Endodermal cell (in vitro differentiated cells): ENCODE measurements at regions not wholly inside any gene's neighbourhood (a gene's known extent, or its start where the extent isn't known, plus 50 kb on each side); places are given as distances from the start of the nearest gene placed in this dataset.

ENCODE experiments used
- DNase-seq: peaks from one replicate; pipeline ENCODE4 v3.0.0-alpha.2; 2017
- H3K27ac ChIP-seq: 2 replicates; pipeline ENCODE4 v1.5.1; 2013; ENCODE audit warnings: mild to moderate bottlenecking, low read depth, low read length, moderate library complexity
- H3K27me3 ChIP-seq: 2 replicates; pipeline ENCODE4 v1.6.1; 2013; ENCODE audit warnings: mild to moderate bottlenecking, low read length, moderate library complexity; ENCODE audit not compliant: insufficient read depth, control insufficient read depth, poor library complexity, severe bottlenecking
- H3K36me3 ChIP-seq: 2 replicates; pipeline ENCODE4 v1.7.0; 2013; ENCODE audit warnings: mild to moderate bottlenecking, low read length, moderate library complexity; ENCODE audit not compliant: control insufficient read depth, insufficient read depth
- H3K4me1 ChIP-seq: one replicate; pipeline ENCODE4 v1.7.0; 2013; ENCODE audit warnings: low read length; ENCODE audit not compliant: control insufficient read depth, insufficient read depth
- H3K4me3 ChIP-seq: 2 replicates; pipeline ENCODE4 v1.5.1; 2013; ENCODE audit warnings: mild to moderate bottlenecking, low read length, moderate library complexity
- H3K9ac ChIP-seq: 2 replicates; pipeline ENCODE4 v1.6.1; 2013; ENCODE audit warnings: mild to moderate bottlenecking, low read length, moderate library complexity; ENCODE audit not compliant: poor library complexity, severe bottlenecking; ENCODE audit errors: extremely low read depth
- H3K9me3 ChIP-seq: 2 replicates; pipeline ENCODE4 v1.6.1; 2013; ENCODE audit warnings: mild to moderate bottlenecking, low read length, moderate library complexity; ENCODE audit not compliant: control insufficient read depth
- H3K27ac Mint-ChIP-seq: 2 replicates; pipeline ENCODE4 v1.8.0; 2020; ENCODE audit warnings: mixed read lengths
- H3K27me3 Mint-ChIP-seq: 2 replicates; pipeline ENCODE4 v1.8.0; 2021; ENCODE audit warnings: mild to moderate bottlenecking, mixed read lengths; ENCODE audit not compliant: insufficient read depth
- H3K36me3 Mint-ChIP-seq: 2 replicates; pipeline ENCODE4 v1.8.0; 2020; ENCODE audit warnings: low read depth, mixed read lengths
- H3K4me1 Mint-ChIP-seq: 2 replicates; pipeline ENCODE4 v1.8.0; 2020; ENCODE audit warnings: mixed read lengths
- H3K4me3 Mint-ChIP-seq: 2 replicates; pipeline ENCODE4 v1.8.0; 2020; ENCODE audit warnings: mild to moderate bottlenecking, moderate library complexity, mixed read lengths
- H3K9me3 Mint-ChIP-seq: 2 replicates; pipeline ENCODE4 v1.8.0; 2020; ENCODE audit warnings: mild to moderate bottlenecking, mixed read lengths
- WGBS, 2 experiments: methylation state at CpG; one replicate each; pipeline versions ENCODE4 v1.1.5 to v1.1.7; 2013; ENCODE audit warnings: missing lambda C conversion rate in 2 of 2, mixed read lengths in 1 of 2; ENCODE audit not compliant: insufficient coverage in 1 of 2, insufficient read length in 1 of 2; 5-methylcytosine and 5-hydroxymethylcytosine counted together
- TF ChIP-seq, protein P1 (sequence below): fragments of 200-600 bp; sonication (generic); conservative IDR thresholded peaks from 2 replicates; pipeline ENCODE4 v1.5.0; 2021; ENCODE audit warnings: antibody characterized with exemption, mild to moderate bottlenecking

GRCh38 chr6:170229851-170230519 lies 60.9 kb downstream of the DLL1 start:
- 88 to 93% methylated on average over 21 to 25 of the region's 25 CpGs for WGBS, 2 experiments
- H3K36me3 Mint-ChIP-seq = no peaks in the 10 kb centered on the region

DNA sequence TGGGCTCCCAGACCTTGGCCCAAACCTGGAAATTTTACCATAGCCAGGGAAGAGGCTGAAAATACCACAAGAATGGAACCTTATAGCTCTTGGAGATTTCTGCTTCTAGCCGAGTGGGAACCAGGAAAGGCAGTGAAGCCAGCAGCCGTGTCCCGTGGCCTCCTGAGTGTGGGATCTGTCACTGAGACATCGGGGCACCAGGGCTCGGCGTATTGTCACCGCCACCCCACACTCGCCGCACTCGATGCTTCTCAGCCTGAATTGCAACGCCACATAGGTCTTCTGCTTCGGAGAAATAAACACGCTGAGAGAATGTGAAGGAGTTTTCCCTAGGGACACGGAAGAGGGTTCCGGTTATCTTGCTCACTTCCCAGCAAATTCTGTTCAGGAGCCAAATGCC lies 61.5 kb downstream of the DLL1 start:
- DNase-seq = no peak
- H3K27ac ChIP-seq = no peak overlapping the region
- no peak overlapping the region for H3K9ac ChIP-seq
- TF ChIP-seq, protein P1, sequence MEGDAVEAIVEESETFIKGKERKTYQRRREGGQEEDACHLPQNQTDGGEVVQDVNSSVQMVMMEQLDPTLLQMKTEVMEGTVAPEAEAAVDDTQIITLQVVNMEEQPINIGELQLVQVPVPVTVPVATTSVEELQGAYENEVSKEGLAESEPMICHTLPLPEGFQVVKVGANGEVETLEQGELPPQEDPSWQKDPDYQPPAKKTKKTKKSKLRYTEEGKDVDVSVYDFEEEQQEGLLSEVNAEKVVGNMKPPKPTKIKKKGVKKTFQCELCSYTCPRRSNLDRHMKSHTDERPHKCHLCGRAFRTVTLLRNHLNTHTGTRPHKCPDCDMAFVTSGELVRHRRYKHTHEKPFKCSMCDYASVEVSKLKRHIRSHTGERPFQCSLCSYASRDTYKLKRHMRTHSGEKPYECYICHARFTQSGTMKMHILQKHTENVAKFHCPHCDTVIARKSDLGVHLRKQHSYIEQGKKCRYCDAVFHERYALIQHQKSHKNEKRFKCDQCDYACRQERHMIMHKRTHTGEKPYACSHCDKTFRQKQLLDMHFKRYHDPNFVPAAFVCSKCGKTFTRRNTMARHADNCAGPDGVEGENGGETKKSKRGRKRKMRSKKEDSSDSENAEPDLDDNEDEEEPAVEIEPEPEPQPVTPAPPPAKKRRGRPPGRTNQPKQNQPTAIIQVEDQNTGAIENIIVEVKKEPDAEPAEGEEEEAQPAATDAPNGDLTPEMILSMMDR = no peak
- H3K27me3 Mint-ChIP-seq = no peaks in the 10 kb centered on the region
- no peaks in the 10 kb centered on the region for H3K4me1 ChIP-seq
- H3K9me3 ChIP-seq = no peaks in the 10 kb centered on the region
- H3K4me3 Mint-ChIP-seq = no peak overlapping the region
- H3K27me3 ChIP-seq = no peaks in the 10 kb centered on the region
- 95 to 97% methylated on average over 15 of the region's 15 CpGs for WGBS, 2 experiments
- H3K4me1 Mint-ChIP-seq = peaks cover 12% of the 10 kb centered on the region
- no peaks in the 10 kb centered on the region for H3K36me3 ChIP-seq
- H3K36me3 Mint-ChIP-seq = no peaks in the 10 kb centered on the region
- no peak overlapping the region for H3K27ac Mint-ChIP-seq
- no peak overlapping the region for H3K4me3 ChIP-seq
- H3K9me3 Mint-ChIP-seq = no peaks in the 10 kb centered on the region

More at GRCh38 chr6:170229851-170230519, 60.9 kb downstream of the DLL1 start:
- Histone ChIP-seq H3K27ac (no peak overlapping the region), H3K9ac (no peak overlapping the region), H3K27me3 (no peaks in the 10 kb centered on the region), H3K36me3 (no peaks in the 10 kb centered on the region), H3K9me3 (no peaks in the 10 kb centered on the region), H3K4me3 (no peak overlapping the region), H3K4me1 (no peaks in the 10 kb centered on the region)
- no peaks in the 10 kb centered on the region for H3K27me3 Mint-ChIP-seq
- no peak overlapping the region for H3K27ac Mint-ChIP-seq
- no peaks in the 10 kb centered on the region for H3K9me3 Mint-ChIP-seq
- TF ChIP-seq, protein P1 = no peak
- DNase-seq = no peak
- no peak overlapping the region for H3K4me3 Mint-ChIP-seq
- peaks cover 9% of the 10 kb centered on the region for H3K4me1 Mint-ChIP-seq

- Histone ChIP-seq H3K9me3 (no peaks in the 10 kb centered on the region), H3K4me1 (no peaks in the 10 kb centered on the region), H3K27ac (no peak overlapping the region), H3K9ac (no peak overlapping the region), H3K4me3 (no peak overlapping the region), H3K27me3 (no peaks in the 10 kb centered on the region), H3K36me3 (no peaks in the 10 kb centered on the region)
- H3K4me3 Mint-ChIP-seq = no peak overlapping the region
- H3K27me3 Mint-ChIP-seq = no peaks in the 10 kb centered on the region
- DNase-seq = no peak
- H3K4me1 Mint-ChIP-seq = peaks cover 17% of the 10 kb centered on the region
- WGBS, 2 experiments = 89 to 93% methylated on average over 11 to 14 of the region's 14 CpGs
- TF ChIP-seq, protein P1 = no peak
- no peaks in the 10 kb centered on the region for H3K36me3 Mint-ChIP-seq
- no peaks in the 10 kb centered on the region for H3K9me3 Mint-ChIP-seq
- H3K27ac Mint-ChIP-seq = no peak overlapping the region
Measured at GRCh38 chr6:170228946-170229310, 62.0 kb downstream of the DLL1 start.
